HCT116 (cell line): ENCODE measurements at regions not wholly inside any gene's neighbourhood (a gene's known extent, or its start where the extent isn't known, plus 50 kb on each side); places are given as distances from the start of the nearest gene placed in this dataset.

ENCODE experiments used
- CEBPB ChIP-seq: IDR thresholded peaks from 2 replicates; pipeline ENCODE4 v1.6.1; 2012; ENCODE audit warnings: low read depth
- CTCF ChIP-seq, 3 experiments: fragments of 200-600 bp in 1 of 3; sonication (generic) in 1 of 3; IDR thresholded peaks in 2 of 3; conservative IDR thresholded peaks in 1 of 3; 2 replicates each; pipeline ENCODE4 v1.5.1; 2012 to 2017; ENCODE audit warnings: low read depth in 2 of 3, low read length in 2 of 3, antibody characterized with exemption in 1 of 3, borderline replicate concordance in 1 of 3, control low read depth in 1 of 3, mild to moderate bottlenecking in 1 of 3, mixed read lengths in 1 of 3, mixed run types in 1 of 3, moderate library complexity in 1 of 3; ENCODE audit not compliant: insufficient read depth in 1 of 3
- ELF1 ChIP-seq: IDR thresholded peaks from 2 replicates; pipeline ENCODE4 v1.6.1; 2012; ENCODE audit warnings: low read depth, borderline replicate concordance
- EZH2 ChIP-seq: fragments of 200-600 bp; sonication (generic); IDR thresholded peaks from 2 replicates; pipeline ENCODE4 v1.6.1; 2017; ENCODE audit warnings: antibody characterized with exemption, mixed run types
- EZH2phosphoT487 ChIP-seq: fragments of 200-600 bp; IDR thresholded peaks from 2 replicates; pipeline ENCODE4 v1.6.1; 2018; ENCODE audit warnings: antibody characterized with exemption, borderline replicate concordance
- POLR2A ChIP-seq: IDR thresholded peaks from 2 replicates; pipeline ENCODE4 v1.7.0; 2011; ENCODE audit warnings: borderline replicate concordance; ENCODE audit not compliant: insufficient read depth, insufficient read length; ENCODE audit errors: extremely low read depth
- POLR2AphosphoS5 ChIP-seq: IDR thresholded peaks from 2 replicates; pipeline ENCODE4 v1.6.1; 2011; ENCODE audit warnings: mild to moderate bottlenecking, low read depth, low read length, moderate library complexity
- RAD21 ChIP-seq: IDR thresholded peaks from 2 replicates; pipeline ENCODE4 v1.6.1; 2012; ENCODE audit warnings: low read depth, mild to moderate bottlenecking
- REST ChIP-seq: IDR thresholded peaks from 2 replicates; pipeline ENCODE4 v1.6.1; 2012; ENCODE audit warnings: low read depth
- SIN3A ChIP-seq: IDR thresholded peaks from 2 replicates; pipeline ENCODE4 v1.6.1; 2012; ENCODE audit warnings: low read depth
- SRF ChIP-seq: IDR thresholded peaks from 2 replicates; pipeline ENCODE4 v1.6.1; 2012; ENCODE audit warnings: low read depth
- TF ChIP-seq, protein P1 (sequence below): IDR thresholded peaks from 2 replicates; pipeline ENCODE4 v1.6.1; 2012

- no peak for TF ChIP-seq POLR2AphosphoS5
- TF ChIP-seq CTCF (IDR thresholded peaks at IDR 0.05 in 2 of 3, conservative IDR thresholded peaks at IDR 0.05 in 1 of 3; ENCODE audit: borderline replicate concordance in 1 of 3, insufficient read depth in 1 of 3, low read depth in 2 of 3, low read length in 2 of 3): no peak
- TF ChIP-seq POLR2A: no peak
- no peak for TF ChIP-seq REST
- no peak for TF ChIP-seq ELF1
- TF ChIP-seq EZH2: no peak
- TF ChIP-seq CEBPB: no peak
- no peak for TF ChIP-seq EZH2phosphoT487
- no peak for TF ChIP-seq RAD21
- no peak for TF ChIP-seq SRF
- no peak for TF ChIP-seq SIN3A
- TF ChIP-seq, protein P1, sequence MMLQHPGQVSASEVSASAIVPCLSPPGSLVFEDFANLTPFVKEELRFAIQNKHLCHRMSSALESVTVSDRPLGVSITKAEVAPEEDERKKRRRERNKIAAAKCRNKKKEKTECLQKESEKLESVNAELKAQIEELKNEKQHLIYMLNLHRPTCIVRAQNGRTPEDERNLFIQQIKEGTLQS: no peak
Observed at GRCh38 chr1:199866210-199866617, 161.3 kb upstream of the NR5A2 start.
